K562 (cell line): ENCODE measurements at regions not wholly inside any gene's neighbourhood (a gene's known extent, or its start where the extent isn't known, plus 50 kb on each side); places are given as distances from the start of the nearest gene placed in this dataset.

ENCODE experiments used
- ATAC-seq: fragments of 200-7000 bp; cut with Tn5 transposase; 3 replicates; pipeline ENCODE4 v1.9.1; 2020; ENCODE audit warnings: moderate library complexity
- BruUV-seq: library from RNA; stranded (reverse); fragments of 400-500 nt; replicated peaks from 2 replicates; lab custom pipeline; 2021; lab: Mats Ljungman, UMichigan
- CTCF ChIA-PET: fragments of 300-600 bp; formaldehyde crosslinking; extraction: SDS; loops from one replicate; lab custom pipeline; 2021; ENCODE audit warnings: low intra/inter-chr PET ratio; lab: Yijun Ruan, JAX
- POLR2A ChIA-PET: fragments of 300-600, 350-650 bp; sonication (Branson Sonifier 250); formaldehyde crosslinking; extraction: SDS; loops from one replicate; lab custom pipeline; 2021; ENCODE audit warnings: antibody characterized with exemption, inconsistent platforms; lab: Yijun Ruan, JAX
- DNase-seq, 4 experiments: peaks; one replicate each; pipeline versions ENCODE4 v3.0.0 to v3.0.0-alpha.2; 2011 to 2018; ENCODE audit warnings: low spot score in 3 of 4, mixed read lengths in 3 of 4; ENCODE audit errors: extremely low read depth in 1 of 4
- FAIRE-seq: peaks from 2 replicates; lab custom pipeline; 2011; peaks lifted over from hg19 to GRCh38; lab: Jason Lieb, UNC
- H2AFZ ChIP-seq: 2 replicates; pipeline ENCODE4 v1.6.0; 2011; ENCODE audit warnings: low read depth, low read length, control low read depth, inconsistent platforms
- H3K27ac ChIP-seq: fragments of 200-600 bp; 3 replicates; pipeline ENCODE4 v1.8.0; 2011; ENCODE audit warnings: low read depth, mild to moderate bottlenecking, control low read depth, inconsistent platforms, low read length, moderate library complexity, mixed read lengths; ENCODE audit errors: extremely low read depth
- H3K27me3 ChIP-seq, 2 experiments: fragments of 300-600 bp in 1 of 2; 2 replicates in 1 of 2; 3 replicates in 1 of 2; pipeline versions ENCODE4 v1.6.0 to v1.8.0; 2011; ENCODE audit warnings: inconsistent platforms in 2 of 2, low read length in 2 of 2, mild to moderate bottlenecking in 1 of 2, mixed read lengths in 1 of 2, moderate library complexity in 1 of 2; ENCODE audit not compliant: control insufficient read depth in 2 of 2, insufficient read depth in 2 of 2
- H3K36me3 ChIP-seq: fragments of 300-600 bp; 3 replicates; pipeline ENCODE4 v1.8.0; 2011; ENCODE audit warnings: mild to moderate bottlenecking, low read length, inconsistent platforms; ENCODE audit not compliant: control insufficient read depth, insufficient read depth
- H3K4me1 ChIP-seq, 2 experiments: fragments of 200-600 bp in 1 of 2; replicated peaks in 1 of 2; 2 replicates in 1 of 2; 3 replicates in 1 of 2; pipeline versions ENCODE4 v1.5.1 to v1.8.0; 2011; ENCODE audit warnings: inconsistent platforms in 2 of 2, low read length in 2 of 2, mild to moderate bottlenecking in 1 of 2, mixed read lengths in 1 of 2, moderate library complexity in 1 of 2; ENCODE audit not compliant: control insufficient read depth in 2 of 2, insufficient read depth in 2 of 2
- H3K4me2 ChIP-seq: 2 replicates; pipeline ENCODE4 v1.6.1; 2011; ENCODE audit warnings: low read length, control low read depth, inconsistent platforms, mixed read lengths; ENCODE audit not compliant: insufficient read depth
- H3K4me3 ChIP-seq: fragments of 200-600 bp; sonication (generic), shearing (Covaris generic); 2 replicates; pipeline ENCODE4 v1.5.1; 2016; ENCODE audit warnings: control low read depth, inconsistent platforms
- H3K79me2 ChIP-seq: fragments of 200-600 bp; 3 replicates; pipeline ENCODE4 v1.8.0; 2011; ENCODE audit warnings: low read length, inconsistent platforms; ENCODE audit not compliant: control insufficient read depth, insufficient read depth
- H3K9ac ChIP-seq, 2 experiments: 2 replicates each; pipeline versions ENCODE4 v1.6.0 to v1.6.1; 2011; ENCODE audit warnings: low read depth in 2 of 2, low read length in 2 of 2, control low read depth in 1 of 2, inconsistent platforms in 1 of 2, mild to moderate bottlenecking in 1 of 2, mixed read lengths in 1 of 2; ENCODE audit not compliant: insufficient read depth in 1 of 2
- H3K9me1 ChIP-seq: one replicate; pipeline ENCODE4 v1.6.0; 2011; ENCODE audit warnings: inconsistent platforms, mild to moderate bottlenecking, low read length, moderate library complexity; ENCODE audit not compliant: control insufficient read depth, insufficient read depth
- H3K9me3 ChIP-seq: replicated peaks from 2 replicates; pipeline ENCODE4 v1.5.1; 2011; ENCODE audit warnings: low read depth, low read length, inconsistent platforms; ENCODE audit not compliant: control insufficient read depth, insufficient read depth
- H4K20me1 ChIP-seq: replicated peaks from 2 replicates; pipeline ENCODE4 v1.6.1; 2011; ENCODE audit warnings: low read length, inconsistent platforms, mixed read lengths; ENCODE audit not compliant: control insufficient read depth, insufficient read depth
- DPF2 ChIP-seq: fragments of 450-650 bp; IDR thresholded peaks from 2 replicates; pipeline ENCODE4 v1.6.1; 2016
- GABPB1 ChIP-seq: sonication (generic); formaldehyde crosslinking; IDR thresholded peaks from 2 replicates; pipeline ENCODE4 v1.8.0; 2022; ENCODE audit warnings: mild to moderate bottlenecking, missing genetic modification reagents
- KLF1 ChIP-seq: fragments of 450-650 bp; IDR thresholded peaks from 2 replicates; pipeline ENCODE4 v1.6.1; 2016; ENCODE audit warnings: missing genetic modification characterization, missing compliant biosample characterization
- MED1 ChIP-seq: sonication (generic); formaldehyde crosslinking; IDR thresholded peaks from 2 replicates; pipeline ENCODE4 v1.8.1; 2023; ENCODE audit warnings: missing genetic modification reagents, borderline replicate concordance
- MLLT1 ChIP-seq, 2 experiments: fragments of 450-650 bp; IDR thresholded peaks; 2 replicates each; pipeline ENCODE4 v1.6.1; 2016
- PHF21A ChIP-seq: fragments of 450-650 bp; IDR thresholded peaks from 2 replicates; pipeline ENCODE4 v1.6.1; 2017; ENCODE audit warnings: low read depth, borderline replicate concordance
- PRMT5 ChIP-seq: sonication (generic); formaldehyde crosslinking; IDR thresholded peaks from 2 replicates; pipeline ENCODE4 v1.5.0; 2020; ENCODE audit warnings: missing genetic modification reagents
- SIX5 ChIP-seq, 2 experiments: IDR thresholded peaks; 2 replicates each; pipeline ENCODE4 v1.6.1; 2011; ENCODE audit warnings: low read length in 2 of 2, borderline replicate concordance in 1 of 2, low read depth in 1 of 2, mild to moderate bottlenecking in 1 of 2, moderate library complexity in 1 of 2; ENCODE audit not compliant: insufficient read depth in 1 of 2
- TRIM24 ChIP-seq, 2 experiments: fragments of 450-650 bp; IDR thresholded peaks; 2 replicates each; pipeline ENCODE4 v1.6.1; 2016
- ZNF184 ChIP-seq: sonication (generic); formaldehyde crosslinking; IDR thresholded peaks from 2 replicates; pipeline ENCODE4 v1.5.0; 2020; ENCODE audit warnings: missing genetic modification reagents
- ZNF23 ChIP-seq: fragments of 250-450 bp; sonication (Bioruptor Pico); IDR thresholded peaks from 2 replicates; pipeline ENCODE4 v1.4.0; 2020; ENCODE audit warnings: mild to moderate bottlenecking
- ZNF239 ChIP-seq: fragments of 250-450 bp; sonication (Bioruptor Pico); IDR thresholded peaks from 2 replicates; pipeline ENCODE4 v1.4.0; 2020; ENCODE audit warnings: mild to moderate bottlenecking
- ZNF696 ChIP-seq: fragments of 250-450 bp; sonication (Bioruptor Pico); conservative IDR thresholded peaks from 2 replicates; pipeline ENCODE4 v1.4.0; 2020; ENCODE audit warnings: mild to moderate bottlenecking, moderate library complexity
- ZNF77 ChIP-seq: fragments of 250-450 bp; sonication (Bioruptor Pico); IDR thresholded peaks from 2 replicates; pipeline ENCODE4 v1.5.0; 2020
- WGBS: fragments of 100-300 bp; shearing (Covaris generic); methylation state at CpG from one replicate; pipeline ENCODE4 v1.1.6; 2016; ENCODE audit warnings: low coverage, mixed read lengths; ENCODE audit not compliant: insufficient coverage; ENCODE audit errors: missing lambda C conversion rate; 5-methylcytosine and 5-hydroxymethylcytosine counted together
- in situ Hi-C: fragments of 300-500 bp; cut with MboI; formaldehyde crosslinking; loops from 4 replicates; pipeline ENCODE4 v1.15.0; 2018; ENCODE audit warnings: inconsistent platforms, mixed read lengths
- intact Hi-C: fragments of 100-400 bp; cut with micrococcal nuclease; formaldehyde crosslinking; loops from 2 replicates; pipeline ENCODE4 v1.14.2; 2022
- TF ChIP-seq, protein P1 (sequence below): fragments of 450-650 bp; formaldehyde crosslinking; IDR thresholded peaks from 2 replicates; pipeline ENCODE4 v1.4.0; 2020; ENCODE audit warnings: mild to moderate bottlenecking

DNA sequence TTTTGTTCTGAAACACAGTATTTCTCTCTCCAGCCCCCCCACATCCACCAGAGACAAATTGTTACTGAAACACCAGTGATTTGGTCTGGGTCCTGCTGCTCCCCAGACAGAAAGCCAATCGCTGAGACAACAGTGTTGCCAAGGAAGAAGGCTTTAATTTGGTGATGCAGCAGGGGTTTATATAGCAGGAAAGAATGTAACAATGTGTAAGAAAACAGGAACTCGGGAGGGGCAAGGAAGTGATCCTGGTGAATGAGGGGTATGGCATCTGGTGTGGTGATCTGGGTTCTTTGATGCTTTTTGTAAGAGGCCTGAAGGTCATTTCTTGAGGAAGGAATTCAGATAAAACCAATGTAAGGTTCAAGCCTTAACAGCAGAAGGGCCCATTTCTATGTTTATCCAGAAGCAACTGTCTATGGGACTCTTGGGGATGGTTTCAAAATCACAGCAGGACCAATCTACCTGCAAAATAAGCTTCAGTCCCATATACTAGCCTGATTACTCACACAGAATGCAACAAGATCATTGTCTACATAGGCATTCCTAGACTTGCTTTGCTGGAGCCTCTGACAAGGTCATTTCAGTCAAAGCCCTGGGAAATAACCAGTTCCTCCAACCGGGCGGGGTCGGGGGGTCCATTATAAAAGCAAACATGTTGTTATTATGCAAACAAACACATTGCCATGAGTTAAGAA is 445.2 kb upstream of the ZFP42 start:
- no peak for FAIRE-seq
- POLR2A ChIA-PET = no interaction called here

More for the DNA sequence above, 445.2 kb upstream of the ZFP42 start:
- ATAC-seq (no peak), DNase-seq (no peak)
- CTCF ChIA-PET = no interaction called here
- TF ChIP-seq ZNF239 (no peak), KLF1 (no peak), ZNF23 (no peak), MED1 (no peak), MLLT1 (IDR thresholded peaks at IDR 0.05) (no peak), TRIM24 (IDR thresholded peaks at IDR 0.05) (no peak), ZNF696 (CRISPR knock-in tag) (no peak), DPF2 (no peak), ZNF77 (CRISPR knock-in tag) (no peak), SIX5 (IDR thresholded peaks at IDR 0.05; ENCODE audit: borderline replicate concordance in 1 of 2, insufficient read depth in 1 of 2, low read depth in 1 of 2, low read length in 2 of 2) (no peak), GABPB1 (CRISPR knock-in tag) (no peak), PRMT5 (no peak), ZNF184 (no peak), PHF21A (no peak)
- TF ChIP-seq, protein P1, sequence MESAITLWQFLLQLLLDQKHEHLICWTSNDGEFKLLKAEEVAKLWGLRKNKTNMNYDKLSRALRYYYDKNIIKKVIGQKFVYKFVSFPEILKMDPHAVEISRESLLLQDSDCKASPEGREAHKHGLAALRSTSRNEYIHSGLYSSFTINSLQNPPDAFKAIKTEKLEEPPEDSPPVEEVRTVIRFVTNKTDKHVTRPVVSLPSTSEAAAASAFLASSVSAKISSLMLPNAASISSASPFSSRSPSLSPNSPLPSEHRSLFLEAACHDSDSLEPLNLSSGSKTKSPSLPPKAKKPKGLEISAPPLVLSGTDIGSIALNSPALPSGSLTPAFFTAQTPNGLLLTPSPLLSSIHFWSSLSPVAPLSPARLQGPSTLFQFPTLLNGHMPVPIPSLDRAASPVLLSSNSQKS = no peak
- H3K9me1 ChIP-seq = no peaks in the 10 kb centered on the region
- no peaks in the 10 kb centered on the region for H4K20me1 ChIP-seq
- H2AFZ ChIP-seq = no peak overlapping the region
- no peak overlapping the region for H3K9ac ChIP-seq
- no peak overlapping the region for H3K4me2 ChIP-seq
- H3K36me3 ChIP-seq = no peaks in the 10 kb centered on the region
- no peak overlapping the region for H3K27ac ChIP-seq
- H3K9me3 ChIP-seq = 0 out of 2 replicates have a peak, but pooled peaks cover 2% of the 10 kb centered on the region
- 0% methylated on average over 5 of the region's 5 CpGs for WGBS
- no peaks in the 10 kb centered on the region for H3K79me2 ChIP-seq
- BruUV-seq = no TSS peak
- in situ Hi-C loops = loop anchor here (10.0 kb wide), 1 partner anchor 826 kb away; the partner anchor contains the start of gene FAT1
- no peak overlapping the region for H3K4me3 ChIP-seq
- intact Hi-C loops = no loop called here
- H3K4me1 ChIP-seq = no peaks in the 10 kb centered on the region
- H3K27me3 ChIP-seq = no peaks in the 10 kb centered on the region
